ENCODE measurements at regions not wholly inside any gene's neighbourhood (a gene's known extent, or its start where the extent isn't known, plus 50 kb on each side); places are given as distances from the start of the nearest gene placed in this dataset.

DNA sequence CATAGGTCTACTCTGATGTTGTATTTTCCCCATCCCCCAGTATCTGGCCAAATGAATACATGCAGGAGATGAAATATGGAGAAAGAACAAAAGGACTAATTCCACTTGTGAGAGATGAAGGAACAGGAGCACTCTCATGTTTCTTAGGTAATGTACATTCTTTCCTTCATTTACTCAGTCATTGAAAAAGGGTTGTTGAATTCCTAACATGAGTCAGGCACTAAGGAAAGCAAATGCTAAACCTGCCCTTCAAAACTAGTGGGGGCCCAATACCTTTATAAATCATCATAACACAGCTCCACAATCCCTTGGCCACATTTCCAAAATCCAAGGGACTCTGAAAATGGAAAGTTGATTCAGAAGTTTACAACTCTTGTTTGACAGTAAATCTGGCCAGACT is 94.3 kb downstream of the DIRAS3 start:
- ATAC-seq (peak; percentile 68), DNase-seq (no peak)
- intact Hi-C loops (cut with DNase I) = no loop called here
- TF ChIP-seq, protein P1, sequence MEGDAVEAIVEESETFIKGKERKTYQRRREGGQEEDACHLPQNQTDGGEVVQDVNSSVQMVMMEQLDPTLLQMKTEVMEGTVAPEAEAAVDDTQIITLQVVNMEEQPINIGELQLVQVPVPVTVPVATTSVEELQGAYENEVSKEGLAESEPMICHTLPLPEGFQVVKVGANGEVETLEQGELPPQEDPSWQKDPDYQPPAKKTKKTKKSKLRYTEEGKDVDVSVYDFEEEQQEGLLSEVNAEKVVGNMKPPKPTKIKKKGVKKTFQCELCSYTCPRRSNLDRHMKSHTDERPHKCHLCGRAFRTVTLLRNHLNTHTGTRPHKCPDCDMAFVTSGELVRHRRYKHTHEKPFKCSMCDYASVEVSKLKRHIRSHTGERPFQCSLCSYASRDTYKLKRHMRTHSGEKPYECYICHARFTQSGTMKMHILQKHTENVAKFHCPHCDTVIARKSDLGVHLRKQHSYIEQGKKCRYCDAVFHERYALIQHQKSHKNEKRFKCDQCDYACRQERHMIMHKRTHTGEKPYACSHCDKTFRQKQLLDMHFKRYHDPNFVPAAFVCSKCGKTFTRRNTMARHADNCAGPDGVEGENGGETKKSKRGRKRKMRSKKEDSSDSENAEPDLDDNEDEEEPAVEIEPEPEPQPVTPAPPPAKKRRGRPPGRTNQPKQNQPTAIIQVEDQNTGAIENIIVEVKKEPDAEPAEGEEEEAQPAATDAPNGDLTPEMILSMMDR (IDR thresholded peaks at IDR 0.05) = no peak
- Histone ChIP-seq H3K36me3 (no peaks in the 10 kb centered on the region), H3K4me3 (no peak overlapping the region), H3K9me3 (no peaks in the 10 kb centered on the region), H3K4me1 (no peaks in the 10 kb centered on the region), H3K27me3 (peaks cover 6% of the 10 kb centered on the region), H3K27ac (peak overlapping the region; percentile 38)

DNA sequence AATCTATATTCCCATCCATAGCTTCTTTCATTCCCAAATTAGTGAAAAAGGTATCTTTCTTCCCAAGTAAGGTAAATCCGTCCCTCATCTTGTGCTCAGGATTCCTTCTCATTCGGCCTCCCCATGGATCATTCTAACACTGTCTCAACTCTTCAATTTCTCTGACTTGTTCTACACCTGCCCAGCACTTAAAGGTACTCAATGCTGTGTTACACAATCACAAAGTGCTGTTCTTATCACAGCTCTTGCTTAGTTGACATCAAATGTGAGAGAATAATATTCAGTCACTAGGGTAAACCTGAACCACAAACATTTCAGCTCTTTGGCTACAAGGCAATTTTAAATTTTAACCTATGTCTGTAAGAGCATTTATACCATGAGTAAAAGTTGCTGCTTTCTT is 94.8 kb downstream of the DIRAS3 start:
- TF ChIP-seq, protein P1 (IDR thresholded peaks at IDR 0.05) = no peak
- ATAC-seq (peak; percentile 84), DNase-seq (no peak)
- Histone ChIP-seq H3K27me3 (peaks cover 6% of the 10 kb centered on the region), H3K4me1 (no peaks in the 10 kb centered on the region), H3K4me3 (no peak overlapping the region), H3K27ac (peak overlapping the region; percentile 38), H3K9me3 (no peaks in the 10 kb centered on the region), H3K36me3 (no peaks in the 10 kb centered on the region)
- intact Hi-C loops (cut with DNase I) = no loop called here

DNA sequence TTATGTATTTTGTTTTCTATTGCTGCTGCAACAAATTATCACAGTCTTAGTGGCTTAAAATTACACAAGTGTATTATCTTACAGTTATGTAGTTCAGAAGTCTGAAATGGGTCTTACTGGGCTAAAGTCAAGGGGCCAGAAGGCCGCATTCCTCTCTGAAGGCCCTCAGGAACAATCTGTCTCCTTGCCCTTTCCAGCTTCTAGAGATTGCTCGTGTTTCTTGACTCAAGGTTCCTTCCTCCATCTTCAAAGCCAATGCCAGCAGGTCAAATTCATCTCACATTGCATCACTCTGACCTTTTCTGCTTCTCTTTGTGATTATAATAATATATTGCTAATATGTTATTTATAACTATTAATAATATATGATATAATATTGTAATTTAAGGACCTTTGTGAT is 97.1 kb downstream of the DIRAS3 start:
- intact Hi-C loops (cut with DNase I) = no loop called here
- ATAC-seq = no peak
- TF ChIP-seq, protein P1 (IDR thresholded peaks at IDR 0.05) = no peak
- DNase-seq = no peak
- peaks cover 6% of the 10 kb centered on the region for H3K27me3 ChIP-seq
- H3K9me3 ChIP-seq = no peaks in the 10 kb centered on the region
- no peak overlapping the region for H3K27ac ChIP-seq
- H3K4me3 ChIP-seq = no peak overlapping the region
- no peaks in the 10 kb centered on the region for H3K36me3 ChIP-seq
- H3K4me1 ChIP-seq = no peaks in the 10 kb centered on the region

DNA sequence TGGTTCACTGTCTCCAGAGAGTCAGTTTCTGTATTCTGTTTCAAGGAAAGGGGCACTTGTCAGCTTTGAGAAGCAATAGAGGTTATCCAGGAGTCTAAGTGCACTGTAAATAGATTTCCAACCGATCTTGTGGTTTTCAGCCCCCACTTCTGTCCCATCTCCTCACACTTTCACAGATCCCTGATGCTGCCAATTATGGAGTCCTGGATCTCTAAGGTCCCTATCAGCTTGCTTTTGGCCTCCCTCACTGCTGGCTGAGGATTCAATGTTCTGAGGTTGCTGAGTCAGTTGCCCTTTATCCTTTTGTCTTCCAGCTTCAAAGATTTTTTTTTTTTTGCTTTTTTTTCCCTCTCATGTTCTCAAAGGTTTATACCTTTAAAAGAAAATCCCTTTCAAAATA is 98.4 kb downstream of the DIRAS3 start:
- Histone ChIP-seq H3K4me3 (no peak overlapping the region), H3K36me3 (no peaks in the 10 kb centered on the region), H3K27me3 (peaks cover 6% of the 10 kb centered on the region), H3K27ac (no peak overlapping the region), H3K9me3 (no peaks in the 10 kb centered on the region), H3K4me1 (no peaks in the 10 kb centered on the region)
- no peak for ATAC-seq
- intact Hi-C loops (cut with DNase I) = no loop called here
- no peak for DNase-seq
- TF ChIP-seq, protein P1 (IDR thresholded peaks at IDR 0.05) = no peak

DNA sequence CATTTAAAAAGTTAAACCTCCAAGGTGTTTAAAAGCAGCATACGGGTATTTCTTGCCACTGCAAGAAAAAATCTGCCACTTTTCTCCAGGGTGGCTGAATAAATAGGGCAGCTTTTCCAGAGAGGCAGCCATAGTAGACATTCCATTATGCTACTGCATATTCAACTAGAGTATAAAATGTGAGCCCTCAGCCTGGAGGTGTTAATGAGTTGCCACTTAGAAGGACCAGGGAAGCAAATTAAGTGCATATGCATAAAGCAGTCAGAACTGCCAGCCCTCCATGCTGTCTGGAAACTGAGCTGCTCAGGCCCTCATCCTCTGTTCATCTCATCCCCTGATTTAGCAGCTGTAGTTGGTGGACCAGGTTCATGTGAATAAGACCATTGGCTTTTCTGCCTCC is 99.4 kb downstream of the DIRAS3 start:
- H3K9me3 ChIP-seq = no peaks in the 10 kb centered on the region
- intact Hi-C loops (cut with DNase I) = no loop called here
- no peak for DNase-seq
- TF ChIP-seq, protein P1 (IDR thresholded peaks at IDR 0.05) = no peak
- no peak overlapping the region for H3K27ac ChIP-seq
- H3K27me3 ChIP-seq = peaks cover 6% of the 10 kb centered on the region
- H3K36me3 ChIP-seq = no peaks in the 10 kb centered on the region
- no peak overlapping the region for H3K4me3 ChIP-seq
- H3K4me1 ChIP-seq = no peaks in the 10 kb centered on the region
- no peak for ATAC-seq

All from upper lobe of right lung (tissue), 1 donor.